AG08395 (cell line): ENCODE measurements at regions not wholly inside any gene's neighbourhood (a gene's known extent, or its start where the extent isn't known, plus 50 kb on each side); places are given as distances from the start of the nearest gene placed in this dataset.
A peak's percentile ranks its signal among the peaks of the same experiment; 100 is the strongest.
"Not testable (repeated sequence)": the region's sequence is repeated elsewhere in the genome, so short reads cannot be mapped to it uniquely, and the experiment has no call there.

Experiments used
- DNase-seq: peaks from one replicate; pipeline ENCODE4 v3.0.0; 2012; ENCODE audit warnings: mixed read lengths, low spot score

GRCh38 chr1:196160066-196160795 lies 448.0 kb downstream of the KCNT2 start:
- peak; percentile 30 for DNase-seq

GRCh38 chr1:196155586-196155985 lies 452.7 kb downstream of the KCNT2 start:
- no peak for DNase-seq

- DNase-seq, result no peak
Observed at GRCh38 chr1:196152975-196153374, 455.3 kb downstream of the KCNT2 start.

GRCh38 chr1:196152086-196152485 lies 456.2 kb downstream of the KCNT2 start:
- no peak for DNase-seq

GRCh38 chr1:196148367-196148970 lies 459.8 kb downstream of the KCNT2 start:
- DNase-seq, result peak; percentile 10

GRCh38 chr1:196147530-196147929 lies 460.7 kb downstream of the KCNT2 start:
- no peak for DNase-seq

- not testable (repeated sequence) for DNase-seq
Observed at GRCh38 chr1:196145151-196145550, 463.1 kb downstream of the KCNT2 start.

- no peak for DNase-seq
Observed at GRCh38 chr1:196144588-196144987, 463.7 kb downstream of the KCNT2 start.

- no peak for DNase-seq
Observed at GRCh38 chr1:196143602-196144342, 464.5 kb downstream of the KCNT2 start.

- no peak for DNase-seq
Observed at GRCh38 chr1:196142111-196142640, 466.1 kb downstream of the KCNT2 start.

- no peak for DNase-seq
Observed at GRCh38 chr1:196136396-196136795, 471.8 kb downstream of the KCNT2 start.

- DNase-seq, result no peak
Observed at GRCh38 chr1:196131691-196132090, 476.5 kb downstream of the KCNT2 start.

- DNase-seq, result no peak
Observed at GRCh38 chr1:196128835-196129234, 479.4 kb downstream of the KCNT2 start.

GRCh38 chr1:196121181-196121580 lies 487.1 kb downstream of the KCNT2 start:
- no peak for DNase-seq

- DNase-seq, result peak; percentile 75
Observed at GRCh38 chr1:196115646-196116045, 492.6 kb downstream of the KCNT2 start.

GRCh38 chr1:196114193-196114592 lies 494.0 kb downstream of the KCNT2 start:
- peak; percentile 12 for DNase-seq

GRCh38 chr1:196108990-196109389 lies 499.2 kb downstream of the KCNT2 start:
- DNase-seq, result not testable (repeated sequence)

- DNase-seq, result no peak
Observed at GRCh38 chr1:196105901-196106300, 502.3 kb downstream of the KCNT2 start.

- no peak for DNase-seq
Observed at GRCh38 chr1:196102826-196103225, 505.4 kb downstream of the KCNT2 start.

- DNase-seq, result no peak
Observed at GRCh38 chr1:196098000-196098399, 510.2 kb downstream of the KCNT2 start.

- no peak for DNase-seq
Observed at GRCh38 chr1:196094821-196095220, 513.4 kb downstream of the KCNT2 start.

GRCh38 chr1:196091397-196092135 lies 516.7 kb downstream of the KCNT2 start:
- DNase-seq, result no peak
